SK-N-SH treated with all-trans-retinoic acid at 6 μM for 48 hours (cell line): ENCODE measurements at regions not wholly inside any gene's neighbourhood (a gene's known extent, or its start where the extent isn't known, plus 50 kb on each side); places are given as distances from the start of the nearest gene placed in this dataset.

Experiments
- ARNTL ChIP-seq: fragments of 450-650 bp; formaldehyde crosslinking; IDR thresholded peaks from 2 replicates; pipeline ENCODE4 v1.5.0; 2020; ENCODE audit warnings: low read depth, mild to moderate bottlenecking, moderate library complexity, borderline replicate concordance
- CREB5 ChIP-seq: fragments of 250-450 bp; sonication (Bioruptor Pico); IDR thresholded peaks from 2 replicates; pipeline ENCODE4 v1.5.1; 2020; ENCODE audit warnings: low read depth, mild to moderate bottlenecking, moderate library complexity
- OSR1 ChIP-seq: fragments of 250-450 bp; sonication (Bioruptor Pico); IDR thresholded peaks from 2 replicates; pipeline ENCODE4 v1.8.0; 2022; ENCODE audit warnings: moderate library complexity, mild to moderate bottlenecking, inconsistent platforms
- POU6F1 ChIP-seq: fragments of 250-450 bp; sonication (Bioruptor Pico); IDR thresholded peaks from 2 replicates; pipeline ENCODE4 v1.8.0; 2021; ENCODE audit warnings: low read depth, mild to moderate bottlenecking, moderate library complexity, borderline replicate concordance
- RARB ChIP-seq: fragments of 250-450 bp; sonication (Bioruptor Pico); IDR thresholded peaks from 2 replicates; pipeline ENCODE4 v1.8.0; 2021; ENCODE audit warnings: mild to moderate bottlenecking, moderate library complexity
- SNAI2 ChIP-seq: fragments of 250-450 bp; sonication (Bioruptor Pico); IDR thresholded peaks from 2 replicates; pipeline ENCODE4 v1.5.0; 2020; ENCODE audit warnings: mild to moderate bottlenecking, moderate library complexity
- TCF4 ChIP-seq: fragments of 250-450 bp; sonication (Bioruptor Pico); IDR thresholded peaks from 2 replicates; pipeline ENCODE4 v1.8.0; 2021; ENCODE audit warnings: mild to moderate bottlenecking, moderate library complexity, borderline replicate concordance
- TOX ChIP-seq: fragments of 250-450 bp; sonication (Bioruptor Pico); IDR thresholded peaks from 2 replicates; pipeline ENCODE4 v1.8.0; 2021; ENCODE audit warnings: mild to moderate bottlenecking, moderate library complexity, borderline replicate concordance
- ZNF565 ChIP-seq: fragments of 450-650 bp; formaldehyde crosslinking; conservative IDR thresholded peaks from 2 replicates; pipeline ENCODE4 v1.5.0; 2020; ENCODE audit warnings: low read depth, mild to moderate bottlenecking, moderate library complexity
- ZNF8 ChIP-seq: fragments of 450-650 bp; formaldehyde crosslinking; IDR thresholded peaks from 2 replicates; pipeline ENCODE4 v1.5.0; 2020; ENCODE audit warnings: mild to moderate bottlenecking, moderate library complexity
- TF ChIP-seq, protein P1 (sequence below): fragments of 250-450 bp; sonication (Bioruptor Pico); IDR thresholded peaks from 2 replicates; pipeline ENCODE4 v1.8.0; 2020; ENCODE audit warnings: mild to moderate bottlenecking, moderate library complexity, borderline replicate concordance

GRCh38 chr10:20970044-20970443 lies 72.9 kb upstream of the NEBL start:
- TF ChIP-seq OSR1 (no peak), ZNF565 (no peak), POU6F1 (CRISPR knock-in tag) (no peak), TOX (CRISPR knock-in tag) (no peak), ZNF8 (CRISPR knock-in tag) (no peak), CREB5 (CRISPR knock-in tag) (no peak), TCF4 (CRISPR knock-in tag) (no peak), SNAI2 (CRISPR knock-in tag) (no peak), RARB (CRISPR knock-in tag) (no peak), ARNTL (CRISPR knock-in tag) (no peak)
- TF ChIP-seq, protein P1, sequence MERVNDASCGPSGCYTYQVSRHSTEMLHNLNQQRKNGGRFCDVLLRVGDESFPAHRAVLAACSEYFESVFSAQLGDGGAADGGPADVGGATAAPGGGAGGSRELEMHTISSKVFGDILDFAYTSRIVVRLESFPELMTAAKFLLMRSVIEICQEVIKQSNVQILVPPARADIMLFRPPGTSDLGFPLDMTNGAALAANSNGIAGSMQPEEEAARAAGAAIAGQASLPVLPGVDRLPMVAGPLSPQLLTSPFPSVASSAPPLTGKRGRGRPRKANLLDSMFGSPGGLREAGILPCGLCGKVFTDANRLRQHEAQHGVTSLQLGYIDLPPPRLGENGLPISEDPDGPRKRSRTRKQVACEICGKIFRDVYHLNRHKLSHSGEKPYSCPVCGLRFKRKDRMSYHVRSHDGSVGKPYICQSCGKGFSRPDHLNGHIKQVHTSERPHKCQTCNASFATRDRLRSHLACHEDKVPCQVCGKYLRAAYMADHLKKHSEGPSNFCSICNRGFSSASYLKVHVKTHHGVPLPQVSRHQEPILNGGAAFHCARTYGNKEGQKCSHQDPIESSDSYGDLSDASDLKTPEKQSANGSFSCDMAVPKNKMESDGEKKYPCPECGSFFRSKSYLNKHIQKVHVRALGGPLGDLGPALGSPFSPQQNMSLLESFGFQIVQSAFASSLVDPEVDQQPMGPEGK (CRISPR knock-in tag), result no peak
